SK-N-SH treated with all-trans-retinoic acid at 6 μM for 48 hours (cell line): ENCODE measurements at regions not wholly inside any gene's neighbourhood (a gene's known extent, or its start where the extent isn't known, plus 50 kb on each side); places are given as distances from the start of the nearest gene placed in this dataset.

Experiments
- OSR1 ChIP-seq: fragments of 250-450 bp; sonication (Bioruptor Pico); IDR thresholded peaks from 2 replicates; pipeline ENCODE4 v1.8.0; 2022; ENCODE audit warnings: moderate library complexity, mild to moderate bottlenecking, inconsistent platforms
- TCF4 ChIP-seq: fragments of 250-450 bp; sonication (Bioruptor Pico); IDR thresholded peaks from 2 replicates; pipeline ENCODE4 v1.8.0; 2021; ENCODE audit warnings: mild to moderate bottlenecking, moderate library complexity, borderline replicate concordance
- ZFP3 ChIP-seq: fragments of 250-450 bp; sonication (Bioruptor Pico); IDR thresholded peaks from 2 replicates; pipeline ENCODE4 v1.5.0; 2020; ENCODE audit warnings: mild to moderate bottlenecking, moderate library complexity
- TF ChIP-seq, protein P1 (sequence below): fragments of 250-450 bp; sonication (Bioruptor Pico); IDR thresholded peaks from 2 replicates; pipeline ENCODE4 v1.8.0; 2020; ENCODE audit warnings: mild to moderate bottlenecking, moderate library complexity, borderline replicate concordance

DNA sequence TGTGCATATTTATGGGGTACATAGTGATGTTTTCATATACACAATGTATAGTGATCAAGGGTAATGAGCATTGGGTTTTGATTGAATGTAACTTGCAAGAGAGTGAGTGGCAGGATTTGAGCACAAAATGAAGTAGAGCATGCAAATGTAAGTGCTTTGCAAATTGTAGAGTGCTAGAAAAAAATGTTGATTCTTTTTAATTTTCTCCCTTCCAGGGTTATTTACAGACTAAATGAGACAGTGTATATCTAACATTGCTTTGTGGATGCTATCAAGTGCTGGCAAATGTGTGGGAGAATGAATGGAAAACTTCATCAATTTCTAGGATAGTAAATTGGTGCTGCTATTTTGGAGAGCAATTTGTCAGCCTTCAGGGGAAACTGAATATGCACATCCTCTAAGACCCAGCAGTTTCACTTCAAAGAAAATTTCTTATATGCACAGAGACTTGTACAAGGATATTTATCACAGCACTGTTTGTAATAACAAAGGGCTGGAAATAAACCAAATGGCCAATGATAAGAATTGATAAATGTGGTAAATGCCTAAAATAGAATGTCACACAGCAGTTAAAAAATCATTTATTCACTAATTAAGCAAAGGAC is 120.6 kb upstream of the PLPP4 start:
- TF ChIP-seq ZFP3 (CRISPR knock-in tag) (no peak), OSR1 (CRISPR knock-in tag) (no peak), TCF4 (CRISPR knock-in tag) (no peak)
- TF ChIP-seq, protein P1, sequence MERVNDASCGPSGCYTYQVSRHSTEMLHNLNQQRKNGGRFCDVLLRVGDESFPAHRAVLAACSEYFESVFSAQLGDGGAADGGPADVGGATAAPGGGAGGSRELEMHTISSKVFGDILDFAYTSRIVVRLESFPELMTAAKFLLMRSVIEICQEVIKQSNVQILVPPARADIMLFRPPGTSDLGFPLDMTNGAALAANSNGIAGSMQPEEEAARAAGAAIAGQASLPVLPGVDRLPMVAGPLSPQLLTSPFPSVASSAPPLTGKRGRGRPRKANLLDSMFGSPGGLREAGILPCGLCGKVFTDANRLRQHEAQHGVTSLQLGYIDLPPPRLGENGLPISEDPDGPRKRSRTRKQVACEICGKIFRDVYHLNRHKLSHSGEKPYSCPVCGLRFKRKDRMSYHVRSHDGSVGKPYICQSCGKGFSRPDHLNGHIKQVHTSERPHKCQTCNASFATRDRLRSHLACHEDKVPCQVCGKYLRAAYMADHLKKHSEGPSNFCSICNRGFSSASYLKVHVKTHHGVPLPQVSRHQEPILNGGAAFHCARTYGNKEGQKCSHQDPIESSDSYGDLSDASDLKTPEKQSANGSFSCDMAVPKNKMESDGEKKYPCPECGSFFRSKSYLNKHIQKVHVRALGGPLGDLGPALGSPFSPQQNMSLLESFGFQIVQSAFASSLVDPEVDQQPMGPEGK = no peak
